HG03196 (cell line): ENCODE measurements at regions not wholly inside any gene's neighbourhood (a gene's known extent, or its start where the extent isn't known, plus 50 kb on each side); places are given as distances from the start of the nearest gene placed in this dataset.
"Not testable (repeated sequence)": the region's sequence is repeated elsewhere in the genome, so short reads cannot be mapped to it uniquely, and the experiment has no call there.

Experiments used
- ATAC-seq: cut with Tn5 transposase; IDR thresholded peaks from one replicate; pipeline ENCODE4 v1.9.1; 2021; ENCODE audit not compliant: unreplicated experiment

- no peak for ATAC-seq
These were observed 109.8 kb upstream of the TMEM170B start for GRCh38 chr6:11427723-11428245.

GRCh38 chr6:11427091-11427722 is 110.3 kb upstream of the TMEM170B start:
- ATAC-seq, result no peak

GRCh38 chr6:11426571-11426970 is 111.0 kb upstream of the TMEM170B start:
- ATAC-seq, result no peak

- ATAC-seq, result no peak
These were observed 111.7 kb upstream of the TMEM170B start for GRCh38 chr6:11425876-11426275.

- no peak for ATAC-seq
These were observed 112.1 kb upstream of the TMEM170B start for GRCh38 chr6:11425431-11425871.

- ATAC-seq, result no peak
These were observed 113.0 kb upstream of the TMEM170B start for GRCh38 chr6:11424395-11425034.

- ATAC-seq, result no peak
These were observed 113.9 kb upstream of the TMEM170B start for GRCh38 chr6:11423667-11424066.

GRCh38 chr6:11423072-11423471 is 114.5 kb upstream of the TMEM170B start:
- no peak for ATAC-seq

GRCh38 chr6:11419763-11420453 is 117.6 kb upstream of the TMEM170B start:
- no peak for ATAC-seq

GRCh38 chr6:11418290-11418905 is 119.2 kb upstream of the TMEM170B start:
- no peak for ATAC-seq

- ATAC-seq, result no peak
These were observed 120.5 kb upstream of the TMEM170B start for GRCh38 chr6:11416936-11417576.

- ATAC-seq, result not testable (repeated sequence)
These were observed 121.2 kb upstream of the TMEM170B start for GRCh38 chr6:11416099-11416935.

- no peak for ATAC-seq
These were observed 122.0 kb upstream of the TMEM170B start for GRCh38 chr6:11415557-11415956.

GRCh38 chr6:11414176-11414963 is 123.2 kb upstream of the TMEM170B start:
- no peak for ATAC-seq

GRCh38 chr6:11413728-11414127 is 123.8 kb upstream of the TMEM170B start:
- no peak for ATAC-seq

- ATAC-seq, result no peak
These were observed 124.3 kb upstream of the TMEM170B start for GRCh38 chr6:11413117-11413687.

GRCh38 chr6:11412616-11413015 is 124.9 kb upstream of the TMEM170B start:
- ATAC-seq, result no peak

GRCh38 chr6:11412011-11412424 is 125.5 kb upstream of the TMEM170B start:
- no peak for ATAC-seq

GRCh38 chr6:11411593-11411992 is 126.0 kb upstream of the TMEM170B start:
- no peak for ATAC-seq
